NOMO-1 (cell line): ENCODE measurements at regions not wholly inside any gene's neighbourhood (a gene's known extent, or its start where the extent isn't known, plus 50 kb on each side); places are given as distances from the start of the nearest gene placed in this dataset.

Source experiments
- DNase-seq, 2 experiments: peaks; one replicate each; lab custom pipeline; 2025; ENCODE audit not compliant: unreplicated experiment in 2 of 2; lab: John Stamatoyannopoulos, UW

- DNase-seq: no peak
Measured at GRCh38 chr6:87938287-87938686, 109.4 kb upstream of the SPACA1 start.

DNA sequence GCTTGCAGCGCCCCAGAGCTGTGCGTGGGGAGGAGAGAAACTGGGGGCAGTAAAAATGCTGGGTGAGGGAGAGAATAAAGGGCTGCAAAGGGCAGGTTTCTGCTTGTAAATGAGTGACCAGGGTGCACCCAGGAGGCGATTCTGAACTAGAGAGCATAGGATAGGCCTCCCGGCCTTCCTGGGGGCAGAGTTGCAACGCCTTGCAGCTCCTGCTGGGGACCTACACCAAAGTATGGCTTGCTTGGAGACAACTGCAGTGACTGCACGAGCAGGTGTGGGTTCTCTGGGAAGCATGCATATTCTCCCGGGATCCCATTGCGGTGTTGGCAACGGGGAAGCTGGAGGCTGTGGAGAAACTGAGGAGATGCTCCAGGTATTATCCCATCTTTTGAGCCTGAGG is 111.6 kb upstream of the SPACA1 start:
- no peak for DNase-seq

- DNase-seq: no peak
Measured at GRCh38 chr6:87935196-87935595, 112.4 kb upstream of the SPACA1 start.

GRCh38 chr6:87932361-87932760 is 115.3 kb upstream of the SPACA1 start:
- DNase-seq: no peak

- peak; percentile 54 to 75 for DNase-seq
Measured at GRCh38 chr6:87929843-87930288, 117.8 kb upstream of the SPACA1 start.

GRCh38 chr6:87926687-87927086 is 121.0 kb upstream of the SPACA1 start:
- DNase-seq: no peak

DNA sequence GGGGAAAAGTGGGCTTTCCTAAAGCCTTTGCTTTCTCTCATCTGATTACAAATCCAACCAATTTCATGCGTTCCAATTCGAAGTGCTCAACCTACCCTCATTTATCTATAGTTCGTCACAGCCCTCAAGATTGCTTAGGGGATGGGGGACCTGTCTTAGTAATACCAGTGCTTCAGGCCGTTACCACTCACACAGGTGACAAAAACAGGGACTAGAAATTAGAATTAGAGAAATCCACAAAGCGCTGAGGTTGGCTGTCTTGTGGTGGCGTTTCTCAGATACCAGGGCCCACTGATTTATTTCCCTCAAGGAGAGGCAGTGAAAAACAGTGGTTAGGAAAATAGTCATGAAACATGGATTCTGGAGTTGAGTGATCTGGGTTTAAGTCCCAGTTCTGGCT is 121.6 kb upstream of the SPACA1 start:
- DNase-seq: no peak

DNA sequence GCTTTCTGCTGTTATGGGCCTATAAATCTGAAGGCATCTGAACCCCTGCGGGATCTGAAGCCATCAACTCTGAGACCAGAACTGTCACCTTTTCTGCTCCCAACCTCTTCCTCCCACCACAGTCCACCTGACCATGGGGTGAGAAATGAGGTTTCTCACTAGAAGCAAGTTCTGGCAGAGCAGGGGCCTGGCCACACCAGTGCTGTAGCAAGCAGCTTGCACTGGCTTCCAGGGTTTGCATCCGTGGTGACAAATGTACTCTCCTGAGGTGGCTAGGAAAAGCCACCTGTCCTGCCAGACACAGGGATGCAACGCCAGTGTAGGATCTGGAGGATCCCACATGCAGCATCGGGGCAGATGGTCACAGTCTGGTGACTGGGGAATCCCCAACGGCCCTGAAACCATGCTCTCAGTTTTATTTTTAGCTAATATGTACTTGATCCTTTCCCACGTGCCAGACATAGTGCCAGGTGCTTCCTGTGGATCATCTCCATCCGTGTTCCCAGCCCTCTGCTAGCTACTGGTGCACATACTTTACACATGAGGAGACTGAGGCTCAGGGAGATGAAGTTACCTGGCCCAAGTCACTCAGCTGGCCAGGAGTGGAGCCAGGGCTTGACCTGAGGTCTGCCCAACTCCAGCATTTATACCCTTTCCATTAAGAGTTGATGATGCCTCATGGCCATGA is 122.1 kb upstream of the SPACA1 start:
- no peak for DNase-seq

GRCh38 chr6:87923389-87924050 is 124.1 kb upstream of the SPACA1 start:
- no peak for DNase-seq

DNA sequence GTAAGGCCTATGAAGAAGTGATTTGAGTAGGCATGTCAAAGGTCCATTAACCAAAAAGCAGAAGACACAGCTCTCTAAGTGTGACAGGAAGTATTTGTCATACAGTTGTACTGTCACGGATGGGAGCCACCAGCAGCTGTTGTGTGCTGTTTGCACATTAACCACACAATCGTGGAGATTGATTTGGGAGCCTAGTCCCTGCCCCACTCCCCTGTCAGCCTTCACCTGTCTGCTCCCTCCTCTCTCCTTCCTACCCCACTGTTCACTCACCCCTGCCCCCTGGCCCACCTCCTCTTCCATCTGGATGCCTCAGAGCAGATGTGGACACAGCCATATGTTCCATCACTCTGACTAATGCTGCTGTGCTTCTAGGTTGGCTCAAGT is 124.7 kb upstream of the SPACA1 start:
- peak; percentile 46 to 79 for DNase-seq

DNA sequence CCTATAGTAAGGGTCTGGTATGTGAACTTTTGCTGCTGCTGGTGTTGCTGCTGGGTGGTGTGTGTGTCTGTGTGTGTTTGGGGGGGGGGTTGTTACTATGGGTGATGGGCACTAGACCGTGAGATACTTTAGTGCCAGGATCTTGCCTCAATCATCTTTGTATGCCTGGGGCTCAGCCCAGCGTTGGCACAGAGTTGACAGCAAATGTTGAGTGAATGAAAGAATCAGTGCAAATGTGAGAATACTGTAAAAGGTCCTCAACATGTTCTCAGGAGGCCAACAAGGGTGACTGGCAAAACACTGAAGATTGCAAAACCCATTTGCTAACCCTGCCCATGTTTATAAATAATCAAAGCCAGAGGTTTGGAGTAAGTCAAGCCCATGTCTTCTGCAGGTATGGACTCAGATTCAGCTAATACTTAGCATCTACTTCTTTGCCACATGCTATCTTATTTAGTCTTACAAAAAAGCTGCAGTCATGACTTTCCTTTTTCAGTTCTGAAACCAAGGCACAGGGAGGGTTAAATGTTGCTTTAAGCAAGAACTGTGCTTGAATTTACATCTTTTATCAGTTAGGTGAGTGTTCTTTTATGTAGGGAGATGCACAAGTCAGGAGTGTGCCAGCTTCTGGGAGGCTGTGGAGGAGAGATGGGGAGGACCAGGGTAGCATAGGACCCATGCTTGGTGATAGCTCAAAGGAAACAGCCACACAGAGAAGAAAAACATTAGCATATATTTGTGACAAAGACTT is 125.3 kb upstream of the SPACA1 start:
- DNase-seq: no peak

GRCh38 chr6:87921034-87921433 is 126.6 kb upstream of the SPACA1 start:
- no peak for DNase-seq

GRCh38 chr6:87920245-87920644 is 127.4 kb upstream of the SPACA1 start:
- no peak for DNase-seq

- no peak for DNase-seq
Measured at GRCh38 chr6:87919416-87919815, 128.2 kb upstream of the SPACA1 start.

DNA sequence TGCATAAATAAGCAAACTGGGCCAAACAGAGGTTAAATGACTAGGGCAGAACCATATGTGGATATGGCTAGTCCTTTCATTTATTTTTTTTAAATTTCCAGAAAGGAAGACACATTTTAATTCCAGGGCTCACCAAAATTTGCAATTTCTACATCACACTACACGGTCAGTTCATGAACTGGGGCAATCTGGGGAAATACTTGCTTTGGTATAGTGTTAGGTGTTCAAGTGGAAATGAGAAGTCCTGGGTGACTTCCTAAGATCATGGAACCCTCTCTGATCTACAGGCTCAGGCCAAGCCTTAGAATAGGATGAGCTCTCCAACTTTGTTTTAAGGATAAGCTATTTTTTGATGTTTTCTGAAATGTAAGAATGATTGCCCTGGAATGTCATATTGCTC is 128.6 kb upstream of the SPACA1 start:
- DNase-seq: no peak

- DNase-seq: no peak
Measured at GRCh38 chr6:87918461-87918941, 129.1 kb upstream of the SPACA1 start.

DNA sequence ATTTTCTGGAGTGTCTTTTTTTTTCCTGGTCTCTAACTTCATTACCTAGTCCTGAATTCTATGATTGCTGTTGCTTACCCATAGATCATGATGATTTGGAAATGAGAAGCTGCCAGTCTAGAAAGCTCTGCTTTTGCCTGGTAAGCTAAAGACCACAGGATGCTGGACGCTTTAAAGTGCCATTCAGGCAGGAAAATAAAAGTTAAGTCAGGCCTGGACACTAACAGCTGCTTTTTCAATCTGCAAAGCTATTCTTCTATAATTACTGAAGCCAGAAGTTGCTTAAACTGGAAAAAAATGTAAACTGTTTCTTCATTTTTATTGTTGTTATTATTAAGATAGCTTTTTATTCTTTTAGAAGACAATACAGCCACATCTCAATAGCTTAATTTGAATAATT is 129.8 kb upstream of the SPACA1 start:
- DNase-seq: no peak

DNA sequence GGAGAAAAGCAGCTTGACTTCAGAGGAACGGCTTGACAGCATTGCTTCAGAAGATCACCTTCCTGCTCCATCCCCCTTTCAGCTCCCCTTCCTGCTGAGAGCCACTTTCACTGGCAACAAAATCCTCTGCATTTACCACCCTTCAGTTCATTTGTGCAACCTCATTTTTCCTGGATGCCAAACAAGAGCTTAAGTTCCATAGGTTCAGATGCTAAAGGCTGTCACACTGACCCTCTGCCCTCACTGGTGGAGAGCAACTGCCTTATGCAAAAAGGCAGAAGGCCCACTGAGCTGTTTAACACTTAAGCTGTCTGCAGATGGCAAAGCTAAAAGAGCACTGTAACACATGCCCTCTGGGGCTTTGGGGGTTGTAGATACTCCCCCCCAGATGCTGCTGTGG is 131.2 kb upstream of the SPACA1 start:
- DNase-seq: no peak

DNA sequence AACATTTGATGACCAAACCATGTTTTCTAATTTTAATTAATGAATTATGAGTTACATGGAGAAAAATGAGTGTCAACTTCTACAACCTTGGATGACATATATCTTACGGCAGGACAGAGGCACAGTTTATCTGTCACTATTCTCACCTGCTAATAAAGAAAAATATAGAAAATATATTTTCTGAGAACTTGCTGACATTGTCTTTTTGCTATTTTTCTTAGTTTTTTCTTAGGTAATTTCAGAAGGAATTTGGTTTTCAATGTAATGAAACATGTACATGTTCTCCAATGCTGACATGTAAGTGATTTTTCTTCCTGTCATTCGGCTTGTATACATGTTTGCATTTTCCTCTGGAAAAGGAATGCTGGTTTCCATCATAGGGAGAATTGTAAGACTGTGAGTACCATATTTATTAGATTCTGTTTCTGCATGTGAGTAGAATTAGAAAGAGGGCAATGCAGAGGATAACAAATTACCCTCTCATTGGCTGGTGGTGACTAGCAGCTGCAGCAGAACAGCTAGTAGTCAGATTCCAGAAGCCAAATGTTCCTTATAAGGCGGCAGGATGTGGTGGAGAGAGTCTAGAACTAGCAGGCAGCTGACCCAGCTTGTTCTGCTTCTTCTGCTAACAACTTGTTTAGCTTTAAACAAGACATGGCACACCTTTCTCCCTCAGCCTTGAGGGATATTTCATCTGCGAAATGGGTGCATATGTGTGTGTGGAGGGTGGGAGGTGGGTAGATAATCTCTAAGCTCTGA is 132.8 kb upstream of the SPACA1 start:
- DNase-seq: peak in 1 of 2 experiments; percentile 1

DNA sequence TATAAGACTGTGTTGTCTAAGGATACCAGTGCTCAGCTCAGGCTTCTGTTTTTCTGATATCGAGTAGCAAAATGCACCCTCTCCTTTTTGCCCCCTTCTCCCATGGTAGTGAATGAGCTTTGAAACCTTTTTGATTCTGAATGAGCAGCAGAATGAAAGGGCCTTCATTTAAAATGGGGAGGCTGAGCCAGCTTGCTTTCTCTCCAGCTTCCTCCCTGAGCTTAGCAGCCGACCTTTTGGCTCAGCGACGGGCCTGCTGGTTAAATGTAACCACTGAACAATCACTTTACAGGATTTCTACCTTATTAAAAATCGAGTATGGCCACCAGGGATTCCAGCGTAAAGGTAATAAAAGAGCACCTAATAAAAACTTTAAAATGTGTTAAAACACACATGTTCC is 133.7 kb upstream of the SPACA1 start:
- no peak for DNase-seq

GRCh38 chr6:87912102-87912501 is 135.5 kb upstream of the SPACA1 start:
- no peak for DNase-seq
